GM21367 (cell line): ENCODE measurements at regions not wholly inside any gene's neighbourhood (a gene's known extent, or its start where the extent isn't known, plus 50 kb on each side); places are given as distances from the start of the nearest gene placed in this dataset.

Experiments used
- ATAC-seq: cut with Tn5 transposase; IDR thresholded peaks from one replicate; pipeline ENCODE4 v1.9.1; 2021; ENCODE audit not compliant: unreplicated experiment

DNA sequence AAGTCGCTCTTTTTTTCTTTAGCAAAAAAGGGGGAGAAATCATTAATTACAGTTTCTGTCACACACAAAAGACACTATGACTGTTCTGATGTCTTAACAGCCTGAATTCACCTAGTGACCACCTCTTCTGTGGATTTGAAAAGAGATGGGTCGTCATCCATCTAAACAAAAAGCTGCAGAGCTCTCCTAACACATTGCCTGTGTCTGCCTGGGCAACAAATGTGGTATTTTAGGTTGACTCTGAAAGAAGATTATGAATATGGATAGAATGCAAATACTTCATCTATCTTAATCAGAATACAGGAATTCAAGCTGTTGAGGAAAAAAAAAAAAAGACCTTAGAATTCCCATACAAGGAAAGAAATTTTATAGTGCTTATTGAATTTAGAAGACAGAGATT lies 304.4 kb upstream of the ADGRL2 start:
- ATAC-seq = no peak

DNA sequence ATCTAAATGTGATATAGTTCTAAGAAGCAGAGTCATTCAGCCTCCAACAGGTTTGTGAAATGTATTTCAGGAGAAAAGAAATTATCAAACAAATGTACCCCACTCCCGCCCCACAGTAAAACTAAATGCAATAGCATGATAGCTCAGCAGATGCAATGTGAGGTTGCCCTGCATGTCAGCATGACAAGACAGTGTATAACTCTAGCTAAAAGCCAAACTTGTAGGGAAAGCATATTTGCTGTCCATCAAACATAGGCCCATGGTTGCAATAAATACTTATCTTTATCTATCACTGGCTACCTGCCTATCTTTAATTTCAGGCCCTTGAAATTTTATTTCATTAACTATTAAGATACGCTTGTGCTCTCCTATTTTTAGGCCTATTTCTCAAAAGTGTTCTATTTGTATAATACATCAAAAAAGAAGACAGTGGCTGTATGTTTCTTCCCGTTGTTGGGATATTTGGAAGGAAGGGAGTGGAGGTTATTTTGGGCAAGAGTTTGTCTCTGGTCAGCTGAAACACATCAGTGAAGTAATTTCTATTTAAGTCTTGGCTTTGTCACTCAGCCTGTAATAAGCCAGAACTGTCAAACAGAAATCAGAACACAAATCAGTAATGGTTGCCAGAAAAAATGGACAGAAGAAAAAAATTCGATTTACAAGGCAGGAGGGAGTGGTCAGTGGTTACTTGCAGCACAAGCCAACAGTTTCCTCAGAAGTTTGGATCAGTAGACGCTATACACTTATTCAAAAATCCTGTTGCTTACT lies 307.4 kb upstream of the ADGRL2 start:
- ATAC-seq = no peak

DNA sequence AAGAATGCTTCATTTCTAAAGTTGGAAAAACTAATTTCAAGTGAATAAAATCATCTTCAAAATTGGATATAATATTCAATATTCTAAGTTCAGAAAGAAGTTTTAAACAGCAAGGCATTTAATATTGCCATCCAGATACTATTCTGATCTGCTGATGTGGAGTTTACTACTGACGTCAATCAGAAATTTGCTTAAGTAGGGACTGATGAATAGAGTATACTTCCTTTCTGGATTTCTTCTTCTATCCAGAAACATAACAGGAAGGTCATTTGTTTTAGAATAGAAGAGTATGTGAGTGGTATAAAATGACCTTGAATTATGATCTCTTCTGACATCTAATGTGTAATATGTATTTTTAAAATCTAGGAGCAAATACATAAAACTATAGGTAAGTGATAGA lies 308.1 kb upstream of the ADGRL2 start:
- ATAC-seq = no peak

DNA sequence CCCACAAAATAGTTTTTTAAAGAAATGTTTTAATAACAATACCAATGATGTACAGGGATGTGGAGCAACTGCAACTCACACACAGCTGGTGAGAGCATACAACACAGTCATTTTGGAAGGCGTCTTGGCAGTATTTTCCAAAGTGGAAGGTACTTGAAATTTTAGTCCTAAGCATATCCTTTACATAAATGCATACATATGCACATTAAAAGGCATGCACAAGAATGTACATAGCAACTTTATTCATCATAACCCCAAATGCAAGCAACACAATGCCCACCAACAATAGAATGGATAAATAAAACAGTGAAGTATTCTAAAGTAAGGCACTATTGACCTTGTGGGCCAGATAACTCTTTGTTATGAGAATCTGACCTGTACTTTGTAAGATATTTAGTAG lies 310.1 kb upstream of the ADGRL2 start:
- no peak for ATAC-seq

DNA sequence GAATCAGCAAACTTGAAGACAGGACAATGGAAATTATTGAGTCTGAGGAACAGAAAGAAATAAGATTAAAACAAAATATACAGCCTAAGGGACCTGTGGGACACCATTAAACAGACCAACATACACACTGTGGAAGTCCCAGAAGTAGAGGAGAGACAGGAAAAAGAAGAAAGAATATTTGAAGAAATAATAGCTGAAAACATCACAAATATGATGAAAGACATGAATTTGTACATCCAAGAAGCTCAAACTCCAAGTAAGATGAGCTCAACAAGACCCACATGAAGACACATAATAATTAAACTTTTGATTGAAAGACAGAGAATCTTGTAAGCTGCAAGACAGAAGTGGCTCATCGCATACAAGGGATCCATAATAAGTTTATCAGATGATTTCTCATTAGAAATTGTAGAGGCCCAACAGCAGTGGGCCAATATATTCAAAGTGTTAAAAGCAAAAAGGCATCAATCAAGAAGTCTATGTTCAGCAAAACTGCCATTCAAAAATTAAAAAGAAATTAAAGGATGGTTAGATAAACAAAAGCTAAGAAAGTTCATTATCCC lies 311.3 kb upstream of the ADGRL2 start:
- ATAC-seq = no peak

DNA sequence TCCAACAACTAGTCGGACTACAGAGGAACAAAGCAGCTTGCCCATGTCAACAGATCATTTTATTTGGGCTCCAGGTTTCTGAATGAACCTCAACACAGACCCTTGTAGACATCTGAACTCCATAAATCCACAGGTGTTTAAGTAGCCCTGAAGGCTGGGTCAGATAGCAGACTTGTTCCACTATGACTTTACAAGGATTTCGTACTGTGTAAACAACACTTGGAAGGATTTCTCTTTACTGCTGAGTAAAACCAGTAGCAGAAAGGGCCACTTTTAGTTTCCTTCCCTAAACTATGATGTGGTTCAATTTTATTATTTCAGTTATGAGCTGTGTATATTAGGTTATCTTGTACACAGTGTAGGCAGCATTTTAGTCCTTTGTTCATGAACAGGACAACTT lies 316.4 kb upstream of the ADGRL2 start:
- no peak for ATAC-seq

DNA sequence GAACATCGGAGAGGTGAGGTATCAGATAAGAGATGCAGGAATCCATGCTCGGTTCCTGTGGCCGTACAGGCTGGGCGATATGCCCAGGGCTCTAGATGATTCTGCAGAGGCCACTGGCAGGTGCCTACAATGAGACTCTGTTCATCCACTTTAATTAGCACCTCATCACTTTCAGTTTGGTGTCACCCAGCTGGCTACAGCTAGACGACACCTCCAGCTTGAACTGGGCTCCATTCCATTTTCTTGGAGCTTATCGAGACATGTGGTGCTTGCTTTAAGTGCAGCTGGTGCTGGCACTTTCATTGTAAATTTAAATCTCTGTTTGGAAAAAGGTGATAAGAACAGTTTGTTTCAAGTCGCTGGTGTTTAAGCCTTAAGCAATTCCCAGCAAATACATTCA lies 322.5 kb upstream of the ADGRL2 start:
- ATAC-seq = no peak

DNA sequence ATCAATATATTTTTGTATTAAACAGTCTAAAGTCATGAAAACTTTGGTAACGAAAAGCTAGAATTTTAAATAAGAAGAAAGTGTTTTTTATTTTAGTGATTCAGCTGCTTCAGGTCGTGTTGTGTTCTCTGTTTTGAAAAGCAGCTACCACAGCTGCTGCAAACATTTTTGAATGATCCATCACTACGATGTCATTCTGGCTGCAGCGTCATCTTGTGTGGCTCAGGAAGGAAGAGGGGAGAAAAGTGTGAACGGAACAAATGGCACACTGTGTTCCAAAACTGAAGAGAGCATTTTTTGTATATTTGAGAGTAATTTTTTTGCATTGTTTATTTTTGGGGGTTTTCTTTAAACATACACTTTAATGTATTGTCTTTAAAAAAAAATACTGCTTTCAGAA lies 323.0 kb upstream of the ADGRL2 start:
- ATAC-seq = no peak

DNA sequence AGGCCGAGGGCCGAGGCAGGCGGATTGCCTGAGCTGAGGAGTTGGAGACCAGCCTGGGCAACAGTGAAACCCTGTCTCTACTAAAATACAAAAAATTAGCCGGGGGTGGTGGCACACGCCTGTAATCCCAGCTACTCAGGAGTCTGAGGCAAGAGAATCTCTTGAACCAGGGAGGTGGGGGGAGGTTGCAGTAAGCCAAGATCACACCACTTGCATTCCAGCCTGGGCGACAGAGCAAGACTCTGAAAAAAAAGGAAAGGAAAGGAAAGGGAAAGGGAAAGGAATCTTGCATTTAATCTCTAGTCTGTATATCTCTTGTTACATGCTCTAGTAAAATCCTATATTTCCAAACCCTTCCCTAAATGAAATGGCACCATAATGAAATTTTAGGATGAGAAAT lies 328.3 kb upstream of the ADGRL2 start:
- ATAC-seq = no peak

DNA sequence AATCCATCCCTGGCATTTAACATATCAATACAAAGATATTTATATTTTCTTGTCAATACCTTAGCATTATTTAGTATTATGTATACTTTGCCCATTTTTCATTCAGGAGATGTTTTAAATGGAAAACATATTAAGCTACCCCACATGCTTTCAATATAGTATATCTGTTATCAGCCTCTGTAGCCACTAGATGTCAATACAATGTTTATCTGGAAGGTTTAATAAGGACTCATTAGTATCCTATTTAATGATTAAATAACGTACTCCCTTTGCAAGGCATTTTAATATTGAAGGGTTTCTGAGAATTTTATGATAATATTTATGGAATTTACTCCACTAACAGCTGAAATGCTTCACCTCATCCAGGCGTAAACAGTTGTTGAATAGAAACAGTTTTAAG lies 329.5 kb upstream of the ADGRL2 start:
- ATAC-seq = no peak

DNA sequence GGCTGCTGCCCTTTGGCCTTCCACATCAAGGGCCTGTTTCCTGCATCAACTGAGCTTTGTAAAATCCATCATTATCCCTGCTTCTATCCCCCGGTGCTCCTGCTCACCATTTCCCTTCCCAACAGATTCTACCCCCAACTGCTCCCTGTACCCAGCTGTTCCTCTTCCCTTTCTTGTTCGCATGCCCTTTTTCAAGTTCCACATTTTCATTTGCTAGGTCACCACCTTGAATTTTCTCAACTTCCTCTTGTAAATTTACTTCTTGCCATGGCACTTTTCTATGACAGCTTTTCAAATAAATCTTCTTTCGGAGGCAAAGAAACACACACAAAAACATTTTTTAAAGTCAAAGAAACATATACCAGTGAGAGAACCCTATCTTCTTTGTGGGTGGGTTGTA lies 330.5 kb upstream of the ADGRL2 start:
- ATAC-seq = no peak

DNA sequence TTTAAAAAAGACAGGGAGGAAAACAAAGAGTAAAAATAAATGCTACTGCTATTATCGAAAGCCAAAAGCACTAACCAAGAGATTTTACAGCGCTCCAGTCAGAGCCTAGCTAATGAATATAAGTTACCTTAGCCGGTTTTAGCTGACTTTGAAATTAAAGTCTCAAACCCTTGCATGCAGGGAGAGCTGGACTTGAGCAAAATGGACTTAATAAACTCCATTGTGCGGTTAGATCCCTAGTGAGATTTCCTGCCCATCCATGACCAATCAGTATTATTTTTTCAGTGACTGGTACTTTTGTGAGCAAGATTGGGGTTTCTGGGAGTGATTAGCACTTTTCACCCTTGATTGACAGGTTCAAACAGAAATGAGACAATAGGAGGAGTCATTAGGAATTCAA lies 333.4 kb upstream of the ADGRL2 start:
- ATAC-seq = no peak

DNA sequence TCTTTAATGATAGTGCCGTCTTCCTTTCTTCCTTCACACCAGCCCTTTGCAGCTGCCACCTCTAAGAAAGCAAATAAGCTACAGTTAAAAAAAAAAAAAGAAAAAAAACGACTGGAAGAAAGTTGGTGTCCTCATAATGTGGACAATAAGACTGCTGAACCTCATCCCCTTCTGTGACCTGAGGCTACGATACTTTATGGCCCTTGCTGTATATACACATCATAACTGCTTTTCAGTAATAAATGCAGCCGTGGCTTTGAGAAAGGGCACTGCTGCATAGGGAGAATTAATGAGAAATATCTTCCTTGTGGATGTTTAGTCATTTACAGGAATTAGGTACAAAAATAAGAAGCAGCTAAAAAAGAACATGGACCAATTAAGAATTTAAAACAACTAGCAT lies 333.8 kb upstream of the ADGRL2 start:
- no peak for ATAC-seq

DNA sequence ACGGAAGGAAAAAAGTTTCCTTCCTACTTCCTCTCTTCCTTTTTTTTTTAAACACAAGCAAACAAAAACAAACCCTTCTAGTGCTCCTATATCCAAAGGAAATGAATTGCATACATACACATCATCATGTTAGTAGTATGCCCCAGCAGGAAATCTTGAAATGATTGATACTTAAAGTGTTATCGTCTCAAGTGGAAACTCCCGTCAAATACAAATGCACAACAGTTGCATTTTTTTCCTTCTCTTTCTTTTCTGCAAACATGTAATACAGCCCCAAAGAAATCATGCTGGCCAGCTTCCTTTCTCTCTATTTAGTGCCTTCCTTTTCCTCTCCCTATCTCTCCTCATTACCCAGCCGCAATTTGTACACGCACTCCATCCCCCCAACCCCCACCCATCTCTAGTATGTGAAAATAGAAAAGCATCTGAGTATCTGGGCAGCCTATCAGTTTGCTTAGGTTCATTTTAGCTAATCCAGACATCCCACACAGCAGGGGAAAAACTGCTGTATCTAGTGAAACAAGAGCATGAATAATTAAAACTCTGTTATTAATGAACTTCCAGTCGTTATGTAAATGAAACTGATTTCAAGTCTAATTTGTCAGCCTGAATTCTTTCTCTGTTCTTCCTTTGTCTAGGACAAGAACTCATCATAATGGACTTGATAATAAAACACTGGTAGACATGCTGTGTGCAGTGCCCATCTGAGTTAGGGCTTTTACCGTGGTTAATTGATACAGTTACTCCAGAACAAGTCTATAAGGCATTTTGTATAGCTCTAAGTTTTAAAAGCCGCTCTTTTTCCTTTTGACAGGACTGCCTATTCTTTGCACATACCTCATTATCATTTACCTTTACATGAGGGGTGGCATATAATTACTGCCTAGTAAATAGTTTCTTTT lies 336.5 kb upstream of the ADGRL2 start:
- no peak for ATAC-seq

DNA sequence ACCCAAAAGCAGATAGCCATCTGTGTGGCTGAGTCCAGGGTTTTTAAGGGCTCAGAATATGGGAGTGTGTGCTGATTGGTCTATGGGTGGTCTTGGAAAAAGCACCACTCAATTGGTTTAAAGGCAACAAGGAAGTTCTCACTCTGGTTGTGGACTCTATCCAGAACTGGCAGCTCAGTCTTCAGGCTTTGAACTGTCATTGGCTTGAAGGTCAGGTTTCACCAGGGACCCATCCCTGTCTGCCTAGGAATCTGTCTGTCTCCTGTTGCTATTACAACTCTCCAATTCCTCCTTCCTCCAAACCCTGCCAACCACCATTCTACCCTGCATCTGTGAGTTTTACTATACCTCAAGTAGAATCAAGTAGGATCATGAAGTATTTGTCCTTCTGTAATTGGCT lies 341.7 kb upstream of the ADGRL2 start:
- ATAC-seq = no peak

DNA sequence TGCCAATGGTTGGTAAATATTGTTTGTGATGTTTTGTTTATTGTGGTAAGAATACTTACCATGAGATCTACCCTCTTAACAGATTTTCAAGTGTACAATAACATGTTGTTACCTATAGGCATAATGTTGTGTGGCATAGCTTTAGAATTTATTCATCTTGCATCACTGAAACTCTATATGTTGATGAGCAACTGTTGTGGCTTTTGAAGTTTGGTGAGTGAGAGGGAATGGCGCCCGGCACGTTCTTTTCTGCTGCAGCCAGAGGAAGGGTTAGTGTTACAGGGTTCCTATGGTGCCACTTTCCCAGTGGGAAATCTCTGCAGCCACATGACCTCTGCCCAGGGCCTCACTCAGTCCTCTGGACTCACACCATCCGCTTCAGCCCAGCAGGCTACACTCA lies 342.5 kb upstream of the ADGRL2 start:
- ATAC-seq = no peak

DNA sequence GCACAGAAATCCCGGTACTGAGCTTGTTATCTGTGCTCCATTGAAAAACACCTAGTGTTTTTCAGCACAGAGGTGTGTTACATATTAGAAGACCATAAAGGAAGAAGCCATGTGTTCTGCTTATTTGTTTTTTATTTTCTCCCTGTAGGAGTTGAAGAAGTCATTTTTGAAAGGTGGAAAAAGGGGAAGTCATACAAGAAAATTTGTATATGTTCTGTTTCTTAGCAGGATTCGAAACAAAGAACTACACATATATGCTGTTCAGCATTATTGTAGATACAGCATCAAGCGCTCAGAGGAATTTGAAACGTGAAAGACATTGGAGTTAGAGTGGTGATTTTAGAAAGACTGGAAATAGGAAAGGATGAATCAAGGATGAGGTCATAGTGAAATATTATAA lies 345.3 kb upstream of the ADGRL2 start:
- no peak for ATAC-seq

DNA sequence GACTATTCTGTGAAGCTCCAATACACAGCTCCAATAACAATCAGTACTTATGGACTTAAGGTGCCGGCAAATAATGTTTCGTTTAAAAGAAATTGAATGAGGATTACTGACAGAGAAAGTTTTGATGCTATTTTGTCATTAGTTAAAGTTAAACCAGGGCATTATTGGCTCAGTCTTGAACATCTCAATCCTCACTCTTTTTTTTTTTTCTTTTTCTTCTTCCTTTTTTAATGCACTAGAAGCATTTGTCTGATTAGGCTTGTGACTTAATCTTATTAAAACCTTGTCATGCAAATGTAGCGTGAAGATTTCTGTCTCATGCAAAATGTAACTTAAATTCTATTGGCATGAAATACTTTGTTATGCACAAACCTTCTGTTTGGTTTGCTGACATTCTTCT lies 346.8 kb upstream of the ADGRL2 start:
- no peak for ATAC-seq

DNA sequence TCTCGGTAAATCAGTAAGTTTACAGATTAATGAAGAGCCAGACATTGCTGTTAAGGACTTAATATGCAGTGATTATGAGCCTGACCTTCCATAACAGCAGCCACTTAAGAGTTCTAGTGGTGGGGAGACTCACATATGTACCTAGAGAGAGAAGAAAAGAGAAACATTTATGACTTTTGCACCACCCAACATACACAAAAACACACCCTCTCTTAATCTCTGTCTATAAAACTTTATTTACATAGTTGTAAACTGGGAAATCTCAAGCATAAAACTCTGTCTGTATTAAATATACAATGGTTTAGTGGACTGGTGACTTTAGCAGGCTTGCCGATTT lies 347.4 kb upstream of the ADGRL2 start:
- ATAC-seq = no peak

DNA sequence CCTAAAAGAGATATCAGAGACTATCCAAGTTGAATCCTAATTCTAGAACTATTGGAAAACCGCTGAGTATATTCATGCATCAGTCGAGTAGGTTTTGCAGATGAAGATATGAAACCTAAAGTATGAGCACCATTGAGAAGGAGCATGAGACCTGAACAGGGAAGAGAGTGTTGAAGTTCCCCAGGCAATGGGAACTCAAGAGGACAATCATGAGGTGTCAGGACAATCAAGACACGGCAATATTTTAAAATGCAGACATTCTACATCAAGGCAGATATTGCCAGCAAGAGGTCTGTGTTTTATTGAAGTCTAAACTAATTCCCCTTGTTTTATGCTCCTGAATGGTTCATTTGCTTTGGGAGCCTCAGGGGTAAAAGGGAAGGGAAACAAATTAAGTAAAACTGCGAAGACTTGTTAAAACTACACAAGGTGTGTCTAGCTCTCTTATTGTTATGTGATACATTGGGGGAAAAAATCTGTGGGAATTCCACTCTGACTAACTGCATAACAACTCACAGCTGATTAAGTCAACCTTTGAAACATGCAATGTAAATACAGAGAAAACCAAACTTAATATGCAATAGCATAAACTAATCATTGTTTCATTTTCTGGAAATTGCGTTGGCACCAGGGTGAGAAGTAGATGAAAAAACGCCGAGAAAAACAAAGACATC lies 347.9 kb upstream of the ADGRL2 start:
- no peak for ATAC-seq

DNA sequence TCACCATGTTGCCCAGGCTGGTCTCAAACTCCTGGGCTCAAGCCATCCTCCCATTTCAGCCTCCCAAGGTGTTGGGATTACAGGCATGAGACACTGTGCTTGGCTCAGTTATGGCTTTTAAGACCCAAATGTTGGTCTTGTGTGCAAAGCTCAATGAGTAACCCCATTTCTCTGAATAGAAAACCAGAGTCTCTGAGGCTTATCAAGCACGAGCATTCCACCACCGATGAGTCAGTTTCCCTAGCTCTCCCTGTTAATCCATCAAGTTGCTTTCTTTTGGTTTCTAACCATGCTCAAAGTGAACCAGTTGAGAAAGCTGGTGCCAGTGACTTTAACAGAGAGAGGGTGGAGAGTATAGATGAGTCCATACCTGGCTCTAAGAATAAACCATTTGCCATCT lies 350.9 kb upstream of the ADGRL2 start:
- no peak for ATAC-seq
